ENCODE measurements at regions not wholly inside any gene's neighbourhood (a gene's known extent, or its start where the extent isn't known, plus 50 kb on each side); places are given as distances from the start of the nearest gene placed in this dataset.

GRCh38 chr5:2913281-2913680 is 161.8 kb upstream of the IRX2 start:
- no peaks in the 10 kb centered on the region for H3K36me3 ChIP-seq
- H3K4me1 ChIP-seq: no peaks in the 10 kb centered on the region
- no peak overlapping the region for H3K4me3 ChIP-seq
- intact Hi-C loops (cut with DNase I): no loop called here
- no peak for DNase-seq (ENCODE audit: low spot score in 2 of 2)
- TF ChIP-seq CTCF (IDR thresholded peaks at IDR 0.05): no peak
- H3K27me3 ChIP-seq: no peaks in the 10 kb centered on the region
- no peak overlapping the region for H3K27ac ChIP-seq
- H3K9me3 ChIP-seq: no peaks in the 10 kb centered on the region

GRCh38 chr5:2912741-2913140 is 161.3 kb upstream of the IRX2 start:
- no peaks in the 10 kb centered on the region for H3K9me3 ChIP-seq
- no peak for TF ChIP-seq CTCF (IDR thresholded peaks at IDR 0.05)
- no peak for DNase-seq (ENCODE audit: low spot score in 2 of 2)

GRCh38 chr5:2910401-2911175 is 159.1 kb upstream of the IRX2 start:
- Histone ChIP-seq H3K27ac (no peak overlapping the region), H3K36me3 (no peaks in the 10 kb centered on the region), H3K4me3 (no peak overlapping the region), H3K4me1 (no peaks in the 10 kb centered on the region), H3K9me3 (no peaks in the 10 kb centered on the region), H3K27me3 (no peaks in the 10 kb centered on the region)
- no peak for DNase-seq (ENCODE audit: low spot score in 2 of 2)
- intact Hi-C loops (cut with DNase I): no loop called here
- TF ChIP-seq CTCF (IDR thresholded peaks at IDR 0.05): no peak

More at GRCh38 chr5:2912741-2913140, 161.3 kb upstream of the IRX2 start:
- H3K4me3 ChIP-seq: no peak overlapping the region
- no peaks in the 10 kb centered on the region for H3K27me3 ChIP-seq
- no peak overlapping the region for H3K27ac ChIP-seq
- H3K4me1 ChIP-seq: no peaks in the 10 kb centered on the region
- intact Hi-C loops (cut with DNase I): no loop called here
- H3K36me3 ChIP-seq: no peaks in the 10 kb centered on the region

GRCh38 chr5:2909035-2909434 is 157.6 kb upstream of the IRX2 start:
- Histone ChIP-seq H3K27me3 (no peaks in the 10 kb centered on the region), H3K27ac (no peak overlapping the region), H3K4me3 (no peak overlapping the region), H3K9me3 (no peaks in the 10 kb centered on the region), H3K36me3 (no peaks in the 10 kb centered on the region), H3K4me1 (no peaks in the 10 kb centered on the region)
- intact Hi-C loops (cut with DNase I): no loop called here
- TF ChIP-seq CTCF (IDR thresholded peaks at IDR 0.05): no peak
- no peak for DNase-seq (ENCODE audit: low spot score in 2 of 2)

- DNase-seq (ENCODE audit: low spot score in 2 of 2): no peak
- intact Hi-C loops (cut with DNase I): no loop called here
Measured at GRCh38 chr5:2908086-2908485, 156.6 kb upstream of the IRX2 start.

More at GRCh38 chr5:2908086-2908485, 156.6 kb upstream of the IRX2 start:
- Histone ChIP-seq H3K36me3 (no peaks in the 10 kb centered on the region), H3K9me3 (no peaks in the 10 kb centered on the region), H3K27me3 (no peaks in the 10 kb centered on the region), H3K4me3 (no peak overlapping the region), H3K27ac (no peak overlapping the region), H3K4me1 (no peaks in the 10 kb centered on the region)
- TF ChIP-seq CTCF (IDR thresholded peaks at IDR 0.05): no peak

Data from ascending aorta (tissue), 2 donors.